NB4 (cell line): ENCODE measurements at regions not wholly inside any gene's neighbourhood (a gene's known extent, or its start where the extent isn't known, plus 50 kb on each side); places are given as distances from the start of the nearest gene placed in this dataset.

Experiments
- DNase-seq: peaks from one replicate; pipeline ENCODE4 v3.0.0; 2010; ENCODE audit warnings: low read depth
- H3K4me3 ChIP-seq: one replicate; pipeline ENCODE4 v1.5.1; 2011; ENCODE audit warnings: mild to moderate bottlenecking, low read depth, low read length, moderate library complexity
- CTCF ChIP-seq: IDR thresholded peaks from one replicate; pipeline ENCODE4 v1.5.1; 2012; ENCODE audit warnings: low read depth, low read length
- MAX ChIP-seq: IDR thresholded peaks from 2 replicates; pipeline ENCODE4 v1.6.1; 2011; ENCODE audit warnings: low read depth, low read length
- MYC ChIP-seq: IDR thresholded peaks from 2 replicates; pipeline ENCODE4 v1.6.1; 2011; ENCODE audit warnings: low read depth, low read length
- POLR2A ChIP-seq: IDR thresholded peaks from 2 replicates; pipeline ENCODE4 v1.6.1; 2011; ENCODE audit warnings: mild to moderate bottlenecking; ENCODE audit not compliant: insufficient read length; ENCODE audit errors: extremely low read depth

DNA sequence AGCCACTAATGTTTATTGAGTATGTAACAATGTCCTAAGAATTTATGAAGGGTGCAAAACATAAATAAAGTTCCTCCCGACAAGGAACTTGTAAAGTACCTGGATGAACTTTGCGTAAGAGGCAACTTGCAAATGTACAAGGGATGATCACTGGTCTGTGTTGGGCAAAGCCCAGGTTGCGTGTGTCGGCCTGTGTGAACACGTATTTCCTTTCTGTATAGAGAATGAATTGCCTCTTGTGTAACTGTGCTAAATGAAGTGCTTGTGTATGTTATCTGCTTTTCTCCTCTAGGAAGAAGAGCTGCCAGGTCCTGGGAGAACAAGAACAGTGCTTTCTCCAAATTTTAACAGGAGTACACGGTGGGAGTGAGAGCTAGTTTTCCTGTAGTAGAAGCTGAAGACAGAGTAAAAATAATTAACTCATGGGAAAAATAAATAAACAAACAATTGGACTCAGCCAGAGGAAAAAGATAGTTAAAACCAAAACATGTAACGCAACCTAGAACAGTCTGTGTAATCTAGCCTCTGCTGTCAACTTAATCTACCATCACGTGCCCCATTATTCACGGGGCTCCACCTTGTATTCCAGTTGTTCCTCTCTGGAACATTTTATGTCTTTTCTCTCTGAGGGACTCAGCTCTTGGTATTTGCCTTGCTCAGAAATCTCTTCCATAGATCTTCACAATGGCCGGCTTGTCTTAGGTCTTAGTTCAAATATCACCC, 83.7 kb upstream of the RASGRP1 start:
- TF ChIP-seq MAX (no peak), MYC (no peak), CTCF (no peak), POLR2A (no peak)
- H3K4me3 ChIP-seq = no peak overlapping the region
- DNase-seq = no peak

- no peak for DNase-seq
- H3K4me3 ChIP-seq = no peak overlapping the region
- TF ChIP-seq MAX (no peak), MYC (no peak), POLR2A (no peak), CTCF (no peak)
Measured at GRCh38 chr15:38650384-38650783, 85.8 kb upstream of the RASGRP1 start.

DNA sequence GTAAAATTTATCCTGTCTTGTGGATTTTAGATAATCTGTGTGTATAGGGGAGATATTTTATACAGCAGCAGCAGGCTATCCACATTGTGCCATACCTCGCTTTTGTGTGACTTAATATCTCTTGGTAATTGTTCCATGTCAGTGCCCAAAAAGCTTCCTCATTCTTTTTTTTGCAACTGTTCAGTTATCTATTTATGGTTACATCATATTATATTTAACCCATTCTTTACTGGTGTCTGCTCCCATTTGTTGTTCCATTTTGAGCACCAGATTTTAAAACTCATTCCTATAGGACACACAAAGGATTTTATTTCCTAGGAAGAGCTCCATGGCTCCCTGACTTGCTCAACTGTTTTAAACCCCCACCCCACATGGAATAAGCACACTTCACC, 86.3 kb upstream of the RASGRP1 start:
- no peak overlapping the region for H3K4me3 ChIP-seq
- no peak for DNase-seq
- TF ChIP-seq MYC (no peak), POLR2A (no peak), CTCF (no peak), MAX (no peak)

GRCh38 chr15:38651328-38652038, 86.9 kb upstream of the RASGRP1 start:
- no peak for DNase-seq
- H3K4me3 ChIP-seq = no peak overlapping the region
- TF ChIP-seq MYC (no peak), CTCF (no peak), MAX (no peak), POLR2A (no peak)

- no peak for TF ChIP-seq MAX
- TF ChIP-seq MYC = no peak
- no peak for TF ChIP-seq CTCF
- DNase-seq = no peak
- H3K4me3 ChIP-seq = no peak overlapping the region
Measured at GRCh38 chr15:38652183-38652794, 87.7 kb upstream of the RASGRP1 start.
